GM12891 (cell line): ENCODE measurements at regions not wholly inside any gene's neighbourhood (a gene's known extent, or its start where the extent isn't known, plus 50 kb on each side); places are given as distances from the start of the nearest gene placed in this dataset.

Experiments used
- POLR2A ChIP-seq: IDR thresholded peaks from 2 replicates; pipeline ENCODE4 v1.6.1; 2011; ENCODE audit warnings: low read depth, low read length, control low read depth
- POLR2AphosphoS5 ChIP-seq: IDR thresholded peaks from 2 replicates; pipeline ENCODE4 v1.6.1; 2011; ENCODE audit warnings: low read depth, low read length, control low read depth
- POU2F2 ChIP-seq: IDR thresholded peaks from 2 replicates; pipeline ENCODE4 v1.6.1; 2011; ENCODE audit warnings: low read depth, mild to moderate bottlenecking, control low read depth, low read length, moderate library complexity
- TAF1 ChIP-seq: IDR thresholded peaks from 2 replicates; pipeline ENCODE4 v1.6.1; 2011; ENCODE audit warnings: low read depth, low read length, control low read depth

DNA sequence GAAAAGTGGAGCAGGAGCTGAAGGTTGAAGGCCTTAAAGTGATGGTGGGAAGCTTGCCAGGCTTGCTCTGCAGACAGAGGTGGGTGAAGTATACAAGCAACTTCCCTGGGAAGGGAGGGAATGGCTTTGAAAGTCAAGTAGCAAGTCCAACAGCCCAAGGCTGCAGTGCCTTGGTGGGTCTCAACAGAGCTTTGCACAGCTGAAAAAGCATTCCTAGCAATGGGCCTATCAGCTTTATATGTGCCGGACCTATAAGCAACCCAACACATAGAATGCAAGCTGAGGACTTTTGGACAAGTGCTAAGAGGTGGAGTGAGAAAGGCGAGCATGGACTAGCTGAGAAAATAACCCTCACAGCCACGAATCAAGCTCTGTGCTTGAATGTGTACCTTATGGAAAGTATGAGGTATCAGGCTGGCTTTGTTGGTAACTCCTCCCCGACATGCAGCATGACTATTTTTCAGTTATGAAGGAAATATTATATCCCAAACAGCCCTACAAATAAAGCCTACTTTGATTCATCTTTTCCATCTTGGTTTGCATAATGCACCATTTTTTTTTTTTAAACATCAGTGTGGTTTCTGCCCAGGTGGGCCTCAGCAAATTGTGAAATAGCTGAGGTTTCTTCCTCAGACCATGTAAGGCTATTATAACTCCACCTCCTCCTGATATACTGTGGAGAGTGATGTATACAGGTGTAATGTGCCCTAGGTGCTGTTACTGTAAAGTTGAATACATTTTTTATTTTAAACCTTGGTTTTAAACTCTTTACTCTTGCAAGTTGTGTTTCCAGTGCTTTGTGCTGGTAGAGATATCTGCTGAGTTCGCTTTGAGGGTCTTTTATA lies 241.4 kb upstream of the CXCR4 start:
- no peak for TF ChIP-seq POLR2A
- TF ChIP-seq TAF1: no peak
- TF ChIP-seq POLR2AphosphoS5: no peak
- no peak for TF ChIP-seq POU2F2
